ENCODE measurements at regions not wholly inside any gene's neighbourhood (a gene's known extent, or its start where the extent isn't known, plus 50 kb on each side); places are given as distances from the start of the nearest gene placed in this dataset.

GRCh38 chr10:91090761-91091529 is 129.5 kb upstream of the PCGF5 start:
- peak; percentile 53 for ATAC-seq
- Histone ChIP-seq H3K9ac (ENCODE audit: low read length) (no peak overlapping the region), H2AFZ (ENCODE audit: low read length) (no peak overlapping the region), H3K4me2 (ENCODE audit: low read length) (no peak overlapping the region), H4K20me1 (ENCODE audit: low read length) (no peaks in the 10 kb centered on the region), H3K9me2 (replicated peaks; ENCODE audit: low read length) (no peaks in the 10 kb centered on the region), H3K79me2 (ENCODE audit: low read length) (no peaks in the 10 kb centered on the region), H3K27ac (ENCODE audit: low read length) (no peak overlapping the region), H3K4me1 (ENCODE audit: insufficient read depth, low read length) (no peaks in the 10 kb centered on the region), H3K27me3 (ENCODE audit: low read length) (no peaks in the 10 kb centered on the region), H3K9me3 (ENCODE audit: low read length) (no peaks in the 10 kb centered on the region), H3K36me3 (ENCODE audit: low read depth, low read length) (no peaks in the 10 kb centered on the region), H3F3A (ENCODE audit: low read length, unreplicated experiment) (no peaks in the 10 kb centered on the region), H3K4me3 (ENCODE audit: low read length) (no peak overlapping the region)
- no peak for DNase-seq
- intact Hi-C loops (cut with micrococcal nuclease): no loop called here
- POLR2A ChIA-PET (ENCODE audit: unreplicated experiment): no interaction called here
- CTCF ChIA-PET: interaction anchor here (0.8 kb wide), 1 partner anchor 206 kb away, joined by 4 read pairs; no protein-coding TSS in a partner anchor
- no TSS peak for BruUV-seq (replicated peaks)
- 0 out of 2 replicates have a peak, but pooled peaks have one; percentile 13 for TF ChIP-seq CTCF (conservative IDR thresholded peaks at IDR 0.05; ENCODE audit: low read depth, low read length)
- TF ChIP-seq EZH2phosphoT487 (IDR thresholded peaks at IDR 0.05; ENCODE audit: borderline replicate concordance, low read length): no peak
- no peak for TF ChIP-seq EZH2 (IDR thresholded peaks at IDR 0.05; ENCODE audit: low read length, unreplicated experiment)

- ChIA-PET POLR2A (ENCODE audit: unreplicated experiment) (no interaction called here), CTCF (interaction anchor here (0.8 kb wide), 1 partner anchor 205 kb away, joined by 4 read pairs; no protein-coding TSS in a partner anchor)
- Histone ChIP-seq H3K4me3 (ENCODE audit: low read length) (no peak overlapping the region), H4K20me1 (ENCODE audit: low read length) (no peaks in the 10 kb centered on the region), H3K9me3 (ENCODE audit: low read length) (no peaks in the 10 kb centered on the region), H3K79me2 (ENCODE audit: low read length) (no peaks in the 10 kb centered on the region), H3K27me3 (ENCODE audit: low read length) (no peaks in the 10 kb centered on the region), H3F3A (ENCODE audit: low read length, unreplicated experiment) (no peaks in the 10 kb centered on the region), H2AFZ (ENCODE audit: low read length) (no peak overlapping the region), H3K27ac (ENCODE audit: low read length) (no peak overlapping the region), H3K9me2 (replicated peaks; ENCODE audit: low read length) (no peaks in the 10 kb centered on the region), H3K4me2 (ENCODE audit: low read length) (no peak overlapping the region), H3K4me1 (ENCODE audit: insufficient read depth, low read length) (no peaks in the 10 kb centered on the region), H3K36me3 (ENCODE audit: low read depth, low read length) (no peaks in the 10 kb centered on the region), H3K9ac (ENCODE audit: low read length) (no peak overlapping the region)
- DNase-seq: no peak
- no peak for ATAC-seq
- BruUV-seq (replicated peaks): no TSS peak
- no peak for TF ChIP-seq EZH2 (IDR thresholded peaks at IDR 0.05; ENCODE audit: low read length, unreplicated experiment)
- TF ChIP-seq EZH2phosphoT487 (IDR thresholded peaks at IDR 0.05; ENCODE audit: borderline replicate concordance, low read length): no peak
- no peak for TF ChIP-seq CTCF (conservative IDR thresholded peaks at IDR 0.05; ENCODE audit: low read depth, low read length)
- intact Hi-C loops (cut with micrococcal nuclease): no loop called here
Observed at GRCh38 chr10:91091780-91092179, 128.7 kb upstream of the PCGF5 start.

GRCh38 chr10:91096274-91096673 is 124.2 kb upstream of the PCGF5 start:
- TF ChIP-seq EZH2 (IDR thresholded peaks at IDR 0.05; ENCODE audit: low read length, unreplicated experiment) (no peak), CTCF (conservative IDR thresholded peaks at IDR 0.05; ENCODE audit: low read depth, low read length) (no peak), EZH2phosphoT487 (IDR thresholded peaks at IDR 0.05; ENCODE audit: borderline replicate concordance, low read length) (no peak)

More at GRCh38 chr10:91096274-91096673, 124.2 kb upstream of the PCGF5 start:
- DNase-seq (no peak), ATAC-seq (no peak)
- no peak overlapping the region for H3K4me3 ChIP-seq (ENCODE audit: low read length)
- no peaks in the 10 kb centered on the region for H3K9me2 ChIP-seq (replicated peaks; ENCODE audit: low read length)
- ChIA-PET POLR2A (ENCODE audit: unreplicated experiment) (no interaction called here), CTCF (no interaction called here)
- no peaks in the 10 kb centered on the region for H3F3A ChIP-seq (ENCODE audit: low read length, unreplicated experiment)
- no peaks in the 10 kb centered on the region for H3K79me2 ChIP-seq (ENCODE audit: low read length)
- no peak overlapping the region for H2AFZ ChIP-seq (ENCODE audit: low read length)
- no peaks in the 10 kb centered on the region for H3K36me3 ChIP-seq (ENCODE audit: low read depth, low read length)
- H4K20me1 ChIP-seq (ENCODE audit: low read length): no peaks in the 10 kb centered on the region
- no peaks in the 10 kb centered on the region for H3K27me3 ChIP-seq (ENCODE audit: low read length)
- H3K27ac ChIP-seq (ENCODE audit: low read length): no peak overlapping the region
- intact Hi-C loops (cut with micrococcal nuclease): no loop called here
- no peak overlapping the region for H3K9ac ChIP-seq (ENCODE audit: low read length)
- H3K4me1 ChIP-seq (ENCODE audit: insufficient read depth, low read length): no peaks in the 10 kb centered on the region
- H3K9me3 ChIP-seq (ENCODE audit: low read length): no peaks in the 10 kb centered on the region
- BruUV-seq (replicated peaks): no TSS peak
- no peak overlapping the region for H3K4me2 ChIP-seq (ENCODE audit: low read length)

Data from PC-3 (cell line).